ENCODE measurements at regions not wholly inside any gene's neighbourhood (a gene's known extent, or its start where the extent isn't known, plus 50 kb on each side); places are given as distances from the start of the nearest gene placed in this dataset.

- CTCF ChIA-PET = no interaction called here
- BruUV-seq (replicated peaks) = no TSS peak
Measured at GRCh38 chr4:188657365-188657764, 518.1 kb downstream of the TRIML1 start.

GRCh38 chr4:188658958-188659522 lies 519.8 kb downstream of the TRIML1 start:
- Histone ChIP-seq H3K36me3 (ENCODE audit: control insufficient read depth, insufficient read depth, low read length) (no peaks in the 10 kb centered on the region), H3K27me3 (ENCODE audit: control insufficient read depth, insufficient read depth, low read length) (no peaks in the 10 kb centered on the region), H3K27ac (ENCODE audit: low read length) (no peak overlapping the region), H3K9me3 (ENCODE audit: control insufficient read depth, insufficient read depth, low read depth, low read length) (no peaks in the 10 kb centered on the region), H3K4me1 (ENCODE audit: control insufficient read depth, insufficient read depth, low read length) (no peaks in the 10 kb centered on the region), H3K4me3 (ENCODE audit: low read depth in 2 of 2, low read length in 2 of 2) (no peak overlapping the region)
- in situ Hi-C loops (cut with HindIII; ENCODE audit: low pct_unique_long_range_greater_than_20kb, low sequenced_read_pairs) (no loop called here), intact Hi-C loops (cut with micrococcal nuclease; ENCODE audit: unreplicated experiment) (no loop called here)
- POLR2A ChIA-PET = no interaction called here
- no TSS peak for BruUV-seq (replicated peaks)
- CTCF ChIA-PET = no interaction called here
- DNase-seq (ENCODE audit: low read depth, low spot score) (no peak), ATAC-seq (no peak)
- TF ChIP-seq REST (IDR thresholded peaks at IDR 0.05; ENCODE audit: insufficient read depth in 1 of 2, low read depth in 2 of 2, low read length in 1 of 2) (no peak), SIN3A (IDR thresholded peaks at IDR 0.05; ENCODE audit: borderline replicate concordance, insufficient read depth, low read depth, low read length) (no peak), POLR2AphosphoS5 (IDR thresholded peaks at IDR 0.05; ENCODE audit: low read depth, low read length) (no peak), TCF7L2 (IDR thresholded peaks at IDR 0.05; ENCODE audit: low read depth, low read length) (no peak), CTCF (IDR thresholded peaks at IDR 0.05) (no peak)

More at GRCh38 chr4:188657365-188657764, 518.1 kb downstream of the TRIML1 start:
- in situ Hi-C loops (cut with HindIII; ENCODE audit: low pct_unique_long_range_greater_than_20kb, low sequenced_read_pairs) (no loop called here), intact Hi-C loops (cut with micrococcal nuclease; ENCODE audit: unreplicated experiment) (no loop called here)
- ATAC-seq (no peak), DNase-seq (ENCODE audit: low read depth, low spot score) (no peak)
- H3K27me3 ChIP-seq (ENCODE audit: control insufficient read depth, insufficient read depth, low read length) = no peaks in the 10 kb centered on the region
- H3K9me3 ChIP-seq (ENCODE audit: control insufficient read depth, insufficient read depth, low read depth, low read length) = no peaks in the 10 kb centered on the region
- H3K27ac ChIP-seq (ENCODE audit: low read length) = no peak overlapping the region
- H3K4me3 ChIP-seq (ENCODE audit: low read depth in 2 of 2, low read length in 2 of 2) = no peak overlapping the region
- TF ChIP-seq TCF7L2 (IDR thresholded peaks at IDR 0.05; ENCODE audit: low read depth, low read length) (no peak), CTCF (IDR thresholded peaks at IDR 0.05) (no peak), SIN3A (IDR thresholded peaks at IDR 0.05; ENCODE audit: borderline replicate concordance, insufficient read depth, low read depth, low read length) (no peak), REST (IDR thresholded peaks at IDR 0.05; ENCODE audit: insufficient read depth in 1 of 2, low read depth in 2 of 2, low read length in 1 of 2) (no peak), POLR2AphosphoS5 (IDR thresholded peaks at IDR 0.05; ENCODE audit: low read depth, low read length) (no peak)
- no peaks in the 10 kb centered on the region for H3K36me3 ChIP-seq (ENCODE audit: control insufficient read depth, insufficient read depth, low read length)
- H3K4me1 ChIP-seq (ENCODE audit: control insufficient read depth, insufficient read depth, low read length) = no peaks in the 10 kb centered on the region
- POLR2A ChIA-PET = no interaction called here
